Naive thymus-derived CD4-positive, alpha-beta T cell (primary cell): ENCODE measurements at regions not wholly inside any gene's neighbourhood (a gene's known extent, or its start where the extent isn't known, plus 50 kb on each side); places are given as distances from the start of the nearest gene placed in this dataset.
"Not testable (repeated sequence)": the region's sequence is repeated elsewhere in the genome, so short reads cannot be mapped to it uniquely, and the experiment has no call there.

Source experiments
- ATAC-seq: fragments of 150-1000 bp; cut with Tn5 transposase; 2 replicates; pipeline ENCODE4 v1.10.0; 2021; ENCODE audit warnings: mild to moderate bottlenecking, moderate library complexity
- CTCF ChIA-PET: fragments of 350-600 bp; sonication (Branson Sonifier 250); formaldehyde crosslinking; loops from one replicate; lab custom pipeline; 2021; ENCODE audit warnings: antibody characterized with exemption; lab: Charles Lee
- POLR2A ChIA-PET: fragments of 350-600 bp; sonication (Branson Sonifier 250); formaldehyde crosslinking; loops from one replicate; lab custom pipeline; 2021; ENCODE audit warnings: antibody characterized with exemption, inconsistent platforms; lab: Charles Lee
- DNase-seq, 9 donors: peaks; one replicate each; pipeline versions ENCODE4 v3.0.0 to v3.0.0-alpha.2; 2020 to 2022; ENCODE audit warnings: mixed read lengths in 1 of 9
- H3K27ac ChIP-seq: one replicate; pipeline ENCODE4 v1.7.0; 2013; ENCODE audit warnings: mild to moderate bottlenecking, low read depth, low read length, moderate library complexity
- H3K27me3 ChIP-seq, 2 donors: one replicate each; pipeline ENCODE4 v1.7.0; 2013; ENCODE audit warnings: low read length in 2 of 2, mild to moderate bottlenecking in 2 of 2, moderate library complexity in 2 of 2; ENCODE audit not compliant: control insufficient read depth in 2 of 2, insufficient read depth in 2 of 2
- H3K36me3 ChIP-seq, 3 experiments: 1 replicate in 2 of 3; 2 replicates in 1 of 3; pipeline ENCODE4 v1.7.0; 2013; ENCODE audit warnings: low read length in 3 of 3, mild to moderate bottlenecking in 3 of 3, moderate library complexity in 1 of 3; ENCODE audit not compliant: insufficient read depth in 3 of 3, control insufficient read depth in 2 of 3
- H3K4me1 ChIP-seq, 2 donors: one replicate each; pipeline ENCODE4 v1.7.0; 2013; ENCODE audit warnings: low read length in 2 of 2, mild to moderate bottlenecking in 2 of 2, moderate library complexity in 1 of 2; ENCODE audit not compliant: control insufficient read depth in 2 of 2, insufficient read depth in 2 of 2
- H3K4me3 ChIP-seq: 2 replicates; pipeline ENCODE4 v1.7.0; 2013; ENCODE audit warnings: mild to moderate bottlenecking, low read length
- H3K9me3 ChIP-seq, 3 experiments: 1 replicate in 2 of 3; 2 replicates in 1 of 3; pipeline ENCODE4 v1.7.0; 2013; ENCODE audit warnings: low read length in 3 of 3; ENCODE audit not compliant: control insufficient read depth in 2 of 3
- H3K27ac Mint-ChIP-seq, 9 donors: one replicate each; pipeline ENCODE4 v1.8.0; 2020 to 2022; ENCODE audit warnings: mixed read lengths in 9 of 9, mild to moderate bottlenecking in 8 of 9, moderate library complexity in 5 of 9, inconsistent platforms in 2 of 9
- H3K27me3 Mint-ChIP-seq, 5 donors: one replicate each; pipeline ENCODE4 v1.8.0; 2021 to 2022; ENCODE audit warnings: mixed read lengths in 5 of 5, mild to moderate bottlenecking in 1 of 5
- H3K36me3 Mint-ChIP-seq, 5 donors: one replicate each; pipeline ENCODE4 v1.8.0; 2020 to 2022; ENCODE audit warnings: mixed read lengths in 5 of 5, mild to moderate bottlenecking in 3 of 5, inconsistent platforms in 1 of 5
- H3K4me1 Mint-ChIP-seq, 7 donors: one replicate each; pipeline ENCODE4 v1.8.0; 2020 to 2022; ENCODE audit warnings: mixed read lengths in 7 of 7, mild to moderate bottlenecking in 3 of 7, inconsistent platforms in 1 of 7
- H3K4me3 Mint-ChIP-seq, 10 donors: one replicate each; pipeline ENCODE4 v1.8.0; 2020 to 2022; ENCODE audit warnings: mild to moderate bottlenecking in 10 of 10, mixed read lengths in 10 of 10, moderate library complexity in 6 of 10, inconsistent platforms in 2 of 10
- H3K9me3 Mint-ChIP-seq, 11 donors: one replicate each; pipeline ENCODE4 v1.8.0; 2020 to 2022; ENCODE audit warnings: mixed read lengths in 11 of 11, mild to moderate bottlenecking in 4 of 11, inconsistent platforms in 1 of 11, moderate library complexity in 1 of 11
- intact Hi-C, 2 donors: fragments of 100-400 bp; cut with micrococcal nuclease; formaldehyde crosslinking; loops; one replicate each; pipeline ENCODE4 v1.15.1; 2023

DNA sequence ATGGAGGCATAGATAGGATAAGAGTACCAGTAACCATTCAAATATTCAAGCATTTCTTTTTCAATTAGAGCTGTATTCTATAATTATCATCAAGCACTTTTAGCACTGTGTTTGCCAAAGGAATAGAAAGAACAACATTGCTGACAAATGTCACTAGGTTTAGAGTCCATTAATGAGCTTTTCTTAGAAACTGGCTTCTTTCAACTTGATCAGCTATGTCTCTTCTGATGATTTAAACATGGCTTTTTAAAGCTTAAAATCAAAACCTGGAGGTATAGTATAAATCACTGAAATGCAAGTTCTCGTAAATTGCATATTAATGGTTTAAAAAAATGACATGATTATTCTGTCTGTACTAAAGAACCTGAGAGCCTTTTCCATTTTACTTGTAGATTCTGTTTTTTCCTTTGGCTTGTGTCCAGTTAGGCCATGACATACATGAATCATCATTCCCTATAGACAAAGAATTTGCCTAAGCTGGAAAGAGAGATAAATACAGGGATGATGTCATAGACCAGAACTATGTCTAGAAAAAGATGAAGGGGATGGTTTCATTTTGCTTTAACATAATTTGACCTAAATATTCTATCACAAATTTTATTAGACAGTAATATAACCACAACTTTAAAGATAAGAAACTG is 340.1 kb upstream of the CTSO start:
- no peaks in the 10 kb centered on the region for H3K36me3 Mint-ChIP-seq
- no peaks in the 10 kb centered on the region for H3K4me1 Mint-ChIP-seq
- no peaks in the 10 kb centered on the region for H3K27me3 ChIP-seq
- H3K27ac ChIP-seq = no peak overlapping the region
- no peaks in the 10 kb centered on the region for H3K4me1 ChIP-seq
- H3K4me3 Mint-ChIP-seq = no peak overlapping the region
- intact Hi-C loops = no loop called here
- H3K27me3 Mint-ChIP-seq = no peaks in the 10 kb centered on the region
- peaks cover 0 to 5% (median 0%) of the 10 kb centered on the region in 11 donors for H3K9me3 Mint-ChIP-seq
- ATAC-seq (no peak), DNase-seq (no peak)
- CTCF ChIA-PET = no interaction called here
- H3K9me3 ChIP-seq = no peaks in the 10 kb centered on the region
- POLR2A ChIA-PET = no interaction called here
- H3K36me3 ChIP-seq = no peaks in the 10 kb centered on the region
- no peak overlapping the region for H3K4me3 ChIP-seq
- H3K27ac Mint-ChIP-seq = no peak overlapping the region

DNA sequence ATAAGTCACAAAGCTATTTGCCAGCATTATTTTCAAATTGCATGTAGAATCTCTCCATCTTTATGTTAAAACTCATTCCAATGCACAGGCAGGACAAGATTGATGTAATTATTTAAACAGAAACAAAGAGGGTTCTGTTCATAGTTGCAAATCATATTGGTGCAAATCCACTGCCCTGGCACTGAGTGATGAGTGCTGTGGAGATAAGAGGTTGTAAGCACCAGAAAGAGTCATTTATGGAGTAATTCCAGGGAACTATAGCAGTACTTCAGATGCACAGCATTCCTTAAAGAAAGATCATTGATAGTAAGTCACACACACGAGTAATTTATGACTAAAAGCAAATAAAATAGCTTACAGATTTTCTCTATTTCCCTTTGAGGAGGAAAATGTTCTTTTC is 337.7 kb upstream of the CTSO start:
- Histone ChIP-seq H3K27ac (no peak overlapping the region), H3K27me3 (no peaks in the 10 kb centered on the region), H3K36me3 (no peaks in the 10 kb centered on the region), H3K4me1 (no peaks in the 10 kb centered on the region), H3K9me3 (no peaks in the 10 kb centered on the region), H3K4me3 (no peak overlapping the region)
- Mint-ChIP-seq H3K27ac (no peak overlapping the region), H3K36me3 (no peaks in the 10 kb centered on the region), H3K4me3 (no peak overlapping the region), H3K9me3 (peaks cover 0 to 5% (median 0%) of the 10 kb centered on the region in 11 donors), H3K4me1 (no peaks in the 10 kb centered on the region), H3K27me3 (no peaks in the 10 kb centered on the region)
- DNase-seq = no peak
- no peak for ATAC-seq
- intact Hi-C loops = no loop called here
- ChIA-PET CTCF (no interaction called here), POLR2A (no interaction called here)

DNA sequence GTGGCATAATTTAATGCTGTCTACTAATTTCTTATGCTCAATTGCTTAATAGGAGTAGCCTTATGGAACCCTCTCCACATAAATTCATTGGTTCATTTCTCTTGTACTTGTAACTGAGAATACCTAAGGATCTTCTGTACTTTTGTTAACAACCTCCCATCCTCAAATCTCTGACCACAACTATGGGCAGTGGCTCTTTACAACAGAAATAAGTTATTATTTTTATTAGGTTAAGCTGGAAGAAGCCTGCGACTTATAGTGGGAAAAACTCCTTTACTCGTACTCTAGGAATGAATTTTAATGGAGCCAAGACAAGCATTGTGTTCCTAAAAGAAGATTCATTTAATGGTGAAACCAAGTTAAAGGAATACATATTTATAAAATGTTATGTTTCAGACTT is 337.1 kb upstream of the CTSO start:
- H3K27me3 ChIP-seq = no peaks in the 10 kb centered on the region
- ATAC-seq = no peak
- Mint-ChIP-seq H3K4me3 (no peak overlapping the region), H3K27me3 (no peaks in the 10 kb centered on the region), H3K4me1 (no peaks in the 10 kb centered on the region), H3K36me3 (no peaks in the 10 kb centered on the region), H3K27ac (no peak overlapping the region), H3K9me3 (peaks cover 0 to 5% (median 0%) of the 10 kb centered on the region in 11 donors)
- no peak for DNase-seq
- ChIA-PET POLR2A (no interaction called here), CTCF (no interaction called here)
- H3K9me3 ChIP-seq = no peaks in the 10 kb centered on the region
- no peaks in the 10 kb centered on the region for H3K36me3 ChIP-seq
- intact Hi-C loops = no loop called here
- no peaks in the 10 kb centered on the region for H3K4me1 ChIP-seq
- no peak overlapping the region for H3K4me3 ChIP-seq
- no peak overlapping the region for H3K27ac ChIP-seq

DNA sequence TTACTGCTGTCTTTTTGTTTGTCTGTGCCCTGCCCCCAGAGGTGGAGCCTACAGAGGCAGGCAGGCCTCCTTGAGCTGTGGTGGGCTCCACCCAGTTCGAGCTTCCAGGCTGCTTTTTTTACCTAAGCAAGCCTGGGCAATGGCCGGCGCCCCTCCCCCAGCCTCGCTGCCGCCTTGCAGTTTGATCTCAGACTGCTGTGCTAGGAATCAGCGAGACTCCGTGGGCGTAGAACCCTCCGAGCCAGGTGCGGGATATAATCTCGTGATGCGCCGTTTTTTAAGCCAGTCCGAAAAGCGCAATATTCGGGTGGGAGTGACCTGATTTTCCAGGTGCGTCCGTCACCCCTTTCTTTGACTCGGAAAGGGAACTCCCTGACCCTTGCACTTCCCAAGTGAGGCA is 336.4 kb upstream of the CTSO start:
- ATAC-seq, H3K4me1 ChIP-seq, H3K9me3 Mint-ChIP-seq, H3K27ac ChIP-seq, H3K27ac Mint-ChIP-seq, H3K27me3 Mint-ChIP-seq, H3K9me3 ChIP-seq, CTCF ChIA-PET, H3K4me1 Mint-ChIP-seq, intact Hi-C loops, H3K4me3 Mint-ChIP-seq, H3K36me3 ChIP-seq, H3K27me3 ChIP-seq, POLR2A ChIA-PET, H3K36me3 Mint-ChIP-seq, H3K4me3 ChIP-seq, DNase-seq: not testable (repeated sequence)

DNA sequence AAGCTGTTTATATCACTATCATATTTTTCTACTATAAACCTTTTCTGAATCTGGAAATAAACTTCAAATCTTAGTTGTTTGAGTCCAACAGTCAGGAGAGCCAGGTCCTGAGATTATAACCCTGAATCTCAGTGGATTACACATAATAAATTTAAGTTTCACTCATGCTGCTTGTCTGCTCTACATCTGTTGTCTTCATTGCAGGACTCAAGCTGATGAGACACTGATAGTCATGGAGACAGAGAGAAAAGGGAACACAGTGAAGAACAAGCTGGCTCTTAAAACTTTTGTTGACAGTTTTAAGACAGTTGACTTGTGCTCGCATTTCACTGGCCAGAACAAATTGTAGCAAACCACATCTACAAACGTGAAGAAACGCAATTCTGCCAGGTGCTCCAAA is 327.0 kb upstream of the CTSO start:
- POLR2A ChIA-PET = no interaction called here
- H3K36me3 ChIP-seq = no peaks in the 10 kb centered on the region
- H3K4me3 Mint-ChIP-seq = no peak overlapping the region
- H3K27me3 Mint-ChIP-seq = no peaks in the 10 kb centered on the region
- peaks cover 0 to 11% (median 2%) of the 10 kb centered on the region in 11 donors for H3K9me3 Mint-ChIP-seq
- H3K27ac Mint-ChIP-seq = no peak overlapping the region
- no peaks in the 10 kb centered on the region for H3K4me1 Mint-ChIP-seq
- CTCF ChIA-PET = no interaction called here
- H3K27ac ChIP-seq = no peak overlapping the region
- intact Hi-C loops = no loop called here
- no peaks in the 10 kb centered on the region for H3K36me3 Mint-ChIP-seq
- H3K4me3 ChIP-seq = no peak overlapping the region
- no peaks in the 10 kb centered on the region for H3K27me3 ChIP-seq
- no peaks in the 10 kb centered on the region for H3K4me1 ChIP-seq
- no peak for ATAC-seq
- H3K9me3 ChIP-seq = peaks cover 0 to 4% (median 0%) of the 10 kb centered on the region in 3 experiments
- no peak for DNase-seq

DNA sequence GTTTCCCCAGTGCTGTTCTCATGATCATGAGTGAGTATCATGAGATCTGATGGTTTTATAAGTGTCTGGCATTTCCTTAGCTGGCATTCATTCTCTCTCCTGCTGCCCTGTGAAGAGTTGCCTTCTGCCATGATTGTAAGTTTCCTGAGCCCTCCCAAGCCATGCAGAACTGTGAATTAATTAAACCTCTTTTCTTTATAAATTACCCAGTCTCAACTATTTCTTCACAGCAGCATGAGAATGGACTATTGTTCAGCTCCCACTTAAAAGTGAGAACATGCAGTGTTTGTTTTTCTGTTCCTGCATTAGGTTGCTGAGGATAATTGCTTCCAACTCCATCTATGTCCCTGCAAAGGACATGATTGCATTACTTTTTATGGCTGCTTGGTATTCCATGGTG is 311.7 kb upstream of the CTSO start:
- CTCF ChIA-PET = no interaction called here
- no peaks in the 10 kb centered on the region for H3K36me3 Mint-ChIP-seq
- H3K9me3 Mint-ChIP-seq = peaks cover 0 to 11% (median 0%) of the 10 kb centered on the region in 11 donors
- no peaks in the 10 kb centered on the region for H3K27me3 ChIP-seq
- H3K27ac ChIP-seq = no peak overlapping the region
- H3K4me3 Mint-ChIP-seq = no peak overlapping the region
- intact Hi-C loops = no loop called here
- DNase-seq = no peak
- H3K27me3 Mint-ChIP-seq = no peaks in the 10 kb centered on the region
- no peaks in the 10 kb centered on the region for H3K4me1 Mint-ChIP-seq
- H3K9me3 ChIP-seq = no peaks in the 10 kb centered on the region
- no peak overlapping the region for H3K27ac Mint-ChIP-seq
- no peak for ATAC-seq
- POLR2A ChIA-PET = no interaction called here
- H3K36me3 ChIP-seq = no peaks in the 10 kb centered on the region
- H3K4me1 ChIP-seq = no peaks in the 10 kb centered on the region
- H3K4me3 ChIP-seq = no peak overlapping the region

DNA sequence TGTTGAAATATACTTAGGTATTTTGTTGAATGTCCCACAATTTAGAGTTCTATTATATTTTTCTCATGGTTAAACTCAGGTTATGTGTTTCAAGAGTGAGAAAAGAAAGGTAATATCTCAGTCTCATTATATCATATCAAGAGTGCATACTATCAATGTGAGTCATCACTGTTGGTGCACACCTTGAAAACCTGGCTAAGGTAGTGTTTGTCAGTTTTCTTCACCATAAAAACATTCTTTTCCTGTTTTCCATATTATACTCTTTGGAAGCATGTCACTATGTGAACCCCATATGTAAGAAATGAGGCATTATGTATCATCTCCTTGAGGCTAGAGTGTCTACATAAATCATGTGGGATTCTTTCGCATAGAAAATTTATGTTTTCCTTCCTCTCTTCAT is 307.6 kb upstream of the CTSO start:
- CTCF ChIA-PET = no interaction called here
- POLR2A ChIA-PET = no interaction called here

More for the DNA sequence above, 307.6 kb upstream of the CTSO start:
- no peak for ATAC-seq
- no peak overlapping the region for H3K4me3 Mint-ChIP-seq
- no peaks in the 10 kb centered on the region for H3K36me3 Mint-ChIP-seq
- H3K27ac ChIP-seq = no peak overlapping the region
- H3K27me3 ChIP-seq = no peaks in the 10 kb centered on the region
- H3K9me3 Mint-ChIP-seq = peaks cover 0 to 11% (median 0%) of the 10 kb centered on the region in 11 donors
- DNase-seq = no peak
- H3K9me3 ChIP-seq = no peaks in the 10 kb centered on the region
- H3K27ac Mint-ChIP-seq = no peak overlapping the region
- H3K27me3 Mint-ChIP-seq = no peaks in the 10 kb centered on the region
- no peaks in the 10 kb centered on the region for H3K36me3 ChIP-seq
- intact Hi-C loops = no loop called here
- H3K4me1 ChIP-seq = no peaks in the 10 kb centered on the region
- no peaks in the 10 kb centered on the region for H3K4me1 Mint-ChIP-seq
- no peak overlapping the region for H3K4me3 ChIP-seq
